Ascending aorta (tissue), 2 donors: ENCODE measurements at regions not wholly inside any gene's neighbourhood (a gene's known extent, or its start where the extent isn't known, plus 50 kb on each side); places are given as distances from the start of the nearest gene placed in this dataset.

Experiments
- DNase-seq, 2 donors: peaks; one replicate each; pipeline ENCODE4 v3.0.0-alpha.2; 2019; ENCODE audit warnings: low spot score in 2 of 2
- H3K27ac ChIP-seq, 2 donors: fragments of 200-600 bp; sonication (generic); one replicate each; pipeline ENCODE4 v1.5.1; 2016 to 2017; ENCODE audit warnings: mild to moderate bottlenecking in 1 of 2
- H3K27me3 ChIP-seq: fragments of 200-600 bp; sonication (generic); one replicate; pipeline ENCODE4 v1.5.1; 2017
- H3K36me3 ChIP-seq, 2 donors: fragments of 200-600 bp; sonication (generic); one replicate each; pipeline ENCODE4 v1.5.1; 2016
- H3K4me1 ChIP-seq, 2 donors: fragments of 200-600 bp; sonication (generic); one replicate each; pipeline ENCODE4 v1.5.1; 2016 to 2017; ENCODE audit warnings: mild to moderate bottlenecking in 1 of 2
- H3K4me3 ChIP-seq, 2 donors: fragments of 200-600 bp; sonication (generic); one replicate each; pipeline ENCODE4 v1.5.1; 2016 to 2017; ENCODE audit warnings: mild to moderate bottlenecking in 1 of 2
- H3K9me3 ChIP-seq, 2 donors: fragments of 200-600 bp; sonication (generic); one replicate each; pipeline ENCODE4 v1.5.1; 2016
- intact Hi-C: fragments of 100-400 bp; cut with DNase I; formaldehyde crosslinking; loops from one replicate; pipeline ENCODE4 v1.15.1; 2023
- TF ChIP-seq, protein P1 (sequence below), 3 experiments: fragments of 200-600 bp in 2 of 3; fragments of 450-650 bp in 1 of 3; sonication (generic) in 2 of 3; IDR thresholded peaks; one replicate each; pipeline ENCODE4 v1.5.1; 2016 to 2019; ENCODE audit warnings: antibody characterized with exemption in 3 of 3, mild to moderate bottlenecking in 1 of 3, moderate library complexity in 1 of 3

DNA sequence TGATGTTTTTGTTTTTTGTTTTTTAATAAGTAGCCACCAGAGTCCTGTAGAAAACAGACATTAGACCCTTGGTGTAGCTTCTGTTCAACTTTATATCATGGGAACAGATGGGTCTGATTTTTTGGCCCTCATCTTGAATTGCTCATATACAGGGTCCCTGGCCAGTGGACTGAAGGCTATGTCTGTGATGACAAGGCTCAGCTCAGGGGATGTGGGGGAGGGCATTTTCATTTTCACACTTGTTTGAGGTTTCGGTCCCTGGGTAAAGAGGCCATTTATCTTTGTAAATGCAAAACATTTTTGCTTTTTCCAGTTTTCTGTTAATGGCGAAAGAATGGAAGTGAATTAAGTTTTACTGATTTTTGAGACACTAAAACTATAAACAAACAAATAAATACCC lies 257.6 kb upstream of the PHYHIPL start:
- Histone ChIP-seq H3K36me3 (no peaks in the 10 kb centered on the region), H3K27ac (no peak overlapping the region), H3K4me1 (peaks cover 0 to 10% of the 10 kb centered on the region in 2 donors), H3K9me3 (no peaks in the 10 kb centered on the region), H3K27me3 (no peaks in the 10 kb centered on the region), H3K4me3 (no peak overlapping the region)
- TF ChIP-seq, protein P1, sequence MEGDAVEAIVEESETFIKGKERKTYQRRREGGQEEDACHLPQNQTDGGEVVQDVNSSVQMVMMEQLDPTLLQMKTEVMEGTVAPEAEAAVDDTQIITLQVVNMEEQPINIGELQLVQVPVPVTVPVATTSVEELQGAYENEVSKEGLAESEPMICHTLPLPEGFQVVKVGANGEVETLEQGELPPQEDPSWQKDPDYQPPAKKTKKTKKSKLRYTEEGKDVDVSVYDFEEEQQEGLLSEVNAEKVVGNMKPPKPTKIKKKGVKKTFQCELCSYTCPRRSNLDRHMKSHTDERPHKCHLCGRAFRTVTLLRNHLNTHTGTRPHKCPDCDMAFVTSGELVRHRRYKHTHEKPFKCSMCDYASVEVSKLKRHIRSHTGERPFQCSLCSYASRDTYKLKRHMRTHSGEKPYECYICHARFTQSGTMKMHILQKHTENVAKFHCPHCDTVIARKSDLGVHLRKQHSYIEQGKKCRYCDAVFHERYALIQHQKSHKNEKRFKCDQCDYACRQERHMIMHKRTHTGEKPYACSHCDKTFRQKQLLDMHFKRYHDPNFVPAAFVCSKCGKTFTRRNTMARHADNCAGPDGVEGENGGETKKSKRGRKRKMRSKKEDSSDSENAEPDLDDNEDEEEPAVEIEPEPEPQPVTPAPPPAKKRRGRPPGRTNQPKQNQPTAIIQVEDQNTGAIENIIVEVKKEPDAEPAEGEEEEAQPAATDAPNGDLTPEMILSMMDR (IDR thresholded peaks at IDR 0.05), result no peak
- intact Hi-C loops, result no loop called here
- DNase-seq, result no peak

DNA sequence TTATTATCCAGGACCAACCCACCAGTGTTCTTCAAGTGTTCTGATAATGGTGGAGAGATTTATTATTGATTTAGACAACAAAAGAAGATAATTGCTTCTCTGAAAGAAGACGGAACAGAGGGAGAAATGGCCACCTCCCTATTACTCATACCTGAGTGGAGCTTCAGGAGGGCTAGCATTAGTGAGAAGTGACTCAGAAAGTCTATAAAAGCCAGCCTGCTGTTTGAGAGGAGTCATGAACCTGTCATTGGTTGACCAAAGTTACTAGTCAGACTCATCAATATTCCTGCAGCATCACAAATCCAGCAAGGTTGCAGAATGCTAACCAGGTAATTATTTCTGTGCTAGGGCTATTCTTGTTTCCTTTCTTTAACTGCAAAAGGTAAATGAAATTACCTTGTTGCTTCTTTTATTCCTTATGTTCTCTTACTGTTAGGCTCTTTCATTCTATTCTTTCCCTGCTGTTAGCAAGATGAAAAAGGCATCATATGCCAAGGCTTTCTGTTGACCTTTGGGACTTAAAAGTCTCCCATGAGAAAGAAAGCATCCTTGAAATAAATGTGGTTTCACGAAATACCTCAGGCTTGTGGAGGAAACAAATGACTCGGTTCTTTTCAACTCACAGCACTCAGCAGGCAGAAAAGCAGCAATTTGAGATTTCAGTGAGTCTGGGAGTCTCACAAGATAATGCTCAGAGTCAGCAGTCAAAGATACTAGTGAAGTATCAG lies 256.4 kb upstream of the PHYHIPL start:
- intact Hi-C loops, result no loop called here
- Histone ChIP-seq H3K4me1 (peaks cover 0 to 10% of the 10 kb centered on the region in 2 donors), H3K9me3 (no peaks in the 10 kb centered on the region), H3K27me3 (no peaks in the 10 kb centered on the region), H3K36me3 (no peaks in the 10 kb centered on the region), H3K4me3 (no peak overlapping the region), H3K27ac (peak overlapping the region in 1 of 2 donors; percentile 33)
- TF ChIP-seq, protein P1 (IDR thresholded peaks at IDR 0.05), result no peak
- DNase-seq, result no peak

DNA sequence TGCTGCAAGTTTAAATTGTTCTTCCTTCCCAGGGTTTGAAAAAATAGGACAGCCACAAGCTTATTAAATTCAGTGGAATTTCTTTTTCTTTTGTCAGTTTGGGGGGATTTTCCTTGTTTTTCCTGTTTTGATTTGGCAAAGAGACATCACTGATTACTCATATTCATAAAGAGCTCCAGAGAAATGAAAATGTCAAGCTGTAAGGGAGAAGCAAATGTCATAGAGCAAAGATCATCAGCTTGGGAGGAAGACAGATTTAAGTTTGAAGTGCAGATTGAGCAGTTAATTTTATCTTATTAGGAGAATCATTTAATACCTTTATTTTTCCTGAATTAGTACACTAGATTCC lies 255.8 kb upstream of the PHYHIPL start:
- intact Hi-C loops, result no loop called here
- H3K27me3 ChIP-seq, result no peaks in the 10 kb centered on the region
- no peak overlapping the region for H3K4me3 ChIP-seq
- H3K9me3 ChIP-seq, result no peaks in the 10 kb centered on the region
- H3K4me1 ChIP-seq, result peaks cover 0 to 10% of the 10 kb centered on the region in 2 donors
- TF ChIP-seq, protein P1 (IDR thresholded peaks at IDR 0.05), result no peak
- no peaks in the 10 kb centered on the region for H3K36me3 ChIP-seq
- DNase-seq, result no peak
- peak overlapping the region in 1 of 2 donors; percentile 33 for H3K27ac ChIP-seq

DNA sequence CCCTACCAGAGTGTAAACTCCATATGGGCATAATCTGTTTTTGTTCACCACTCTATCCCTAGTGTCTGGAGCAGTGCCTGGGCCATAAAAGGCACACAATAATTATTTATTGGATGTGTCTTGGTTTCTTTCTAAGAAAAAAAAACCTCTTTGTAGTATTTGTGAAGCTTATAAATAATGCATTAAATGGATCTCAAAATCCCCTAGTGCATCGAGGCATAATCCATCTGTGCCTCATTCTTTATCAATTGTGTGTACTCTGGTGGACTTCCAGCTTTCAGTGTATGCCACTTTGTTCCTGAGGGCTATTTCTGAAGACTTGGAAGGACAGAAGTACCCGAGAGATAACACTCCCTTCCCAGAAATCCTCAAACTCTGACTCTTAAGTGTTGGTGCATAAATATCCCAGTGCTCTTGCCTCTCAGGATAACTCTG lies 255.0 kb upstream of the PHYHIPL start:
- Histone ChIP-seq H3K4me1 (peaks cover 0 to 10% of the 10 kb centered on the region in 2 donors), H3K4me3 (no peak overlapping the region), H3K9me3 (no peaks in the 10 kb centered on the region), H3K27ac (no peak overlapping the region), H3K27me3 (no peaks in the 10 kb centered on the region), H3K36me3 (no peaks in the 10 kb centered on the region)
- intact Hi-C loops, result no loop called here
- no peak for DNase-seq
- TF ChIP-seq, protein P1 (IDR thresholded peaks at IDR 0.05), result no peak

DNA sequence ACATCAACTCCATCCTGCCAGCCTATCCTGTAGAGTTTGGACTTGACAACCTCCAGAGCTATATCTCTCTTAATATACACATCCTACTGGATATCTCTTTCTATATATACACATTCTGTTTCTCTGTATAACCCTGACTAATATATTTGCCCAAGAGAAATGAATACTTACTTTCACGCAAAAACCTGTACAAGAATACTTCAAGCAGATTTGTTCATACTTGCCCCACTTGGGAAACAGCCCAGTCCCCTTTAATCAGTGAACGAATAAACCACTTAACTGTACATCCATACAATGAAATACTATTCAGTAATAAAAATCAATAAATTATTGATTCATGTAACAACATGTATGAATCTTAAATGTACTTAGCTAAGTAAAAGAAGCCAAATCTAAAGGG lies 251.1 kb upstream of the PHYHIPL start:
- Histone ChIP-seq H3K27me3 (no peaks in the 10 kb centered on the region), H3K4me3 (no peak overlapping the region), H3K36me3 (no peaks in the 10 kb centered on the region), H3K4me1 (peaks cover 0 to 6% of the 10 kb centered on the region in 2 donors), H3K9me3 (no peaks in the 10 kb centered on the region), H3K27ac (no peak overlapping the region)
- TF ChIP-seq, protein P1 (IDR thresholded peaks at IDR 0.05), result no peak
- intact Hi-C loops, result no loop called here
- no peak for DNase-seq
